HL-60 (cell line): ENCODE measurements at regions not wholly inside any gene's neighbourhood (a gene's known extent, or its start where the extent isn't known, plus 50 kb on each side); places are given as distances from the start of the nearest gene placed in this dataset.

ENCODE experiments used
- DNase-seq, 2 experiments: peaks; one replicate each; pipeline ENCODE4 v3.0.0-alpha.2; 2010 to 2020; ENCODE audit warnings: low read depth in 1 of 2, low spot score in 1 of 2
- H3K27ac ChIP-seq: fragments of 250-450 bp; sonication (Bioruptor Pico); replicated peaks from 2 replicates; pipeline ENCODE4 v1.5.1; 2020; ENCODE audit warnings: mild to moderate bottlenecking, moderate library complexity
- H3K27me3 ChIP-seq: fragments of 250-450 bp; sonication (Bioruptor Pico); 2 replicates; pipeline ENCODE4 v1.5.1; 2021; ENCODE audit warnings: mild to moderate bottlenecking, moderate library complexity; ENCODE audit not compliant: insufficient read depth, poor library complexity, severe bottlenecking
- H3K4me3 ChIP-seq: replicated peaks from 2 replicates; pipeline ENCODE4 v1.5.1; 2011; ENCODE audit warnings: mild to moderate bottlenecking, control low read depth, low read length; ENCODE audit not compliant: insufficient read depth
- CTCF ChIP-seq: IDR thresholded peaks from one replicate; pipeline ENCODE4 v1.5.1; 2011; ENCODE audit warnings: low read length, control low read depth, inconsistent platforms; ENCODE audit not compliant: insufficient read depth
- GABPA ChIP-seq: IDR thresholded peaks from 2 replicates; pipeline ENCODE4 v1.6.1; 2012; ENCODE audit warnings: low read depth
- POLR2AphosphoS5 ChIP-seq: IDR thresholded peaks from 2 replicates; pipeline ENCODE4 v1.6.1; 2012; ENCODE audit warnings: low read depth
- REST ChIP-seq: IDR thresholded peaks from 2 replicates; pipeline ENCODE4 v1.6.1; 2012; ENCODE audit warnings: low read depth; ENCODE audit not compliant: insufficient replicate concordance
- SPI1 ChIP-seq: IDR thresholded peaks from 2 replicates; pipeline ENCODE4 v1.6.1; 2012; ENCODE audit warnings: low read depth, mild to moderate bottlenecking, borderline replicate concordance

GRCh38 chr20:55704458-55704857 lies 300.9 kb downstream of the CBLN4 start:
- DNase-seq, result no peak
- no peak for TF ChIP-seq SPI1
- no peak for TF ChIP-seq POLR2AphosphoS5
- TF ChIP-seq GABPA, result no peak
- TF ChIP-seq REST, result no peak
- TF ChIP-seq CTCF, result no peak
- Histone ChIP-seq H3K27me3 (no peaks in the 10 kb centered on the region), H3K4me3 (no peak overlapping the region), H3K27ac (no peak overlapping the region)

GRCh38 chr20:55701467-55701866 lies 303.9 kb downstream of the CBLN4 start:
- TF ChIP-seq POLR2AphosphoS5 (no peak), SPI1 (peak; percentile 82)
- no peaks in the 10 kb centered on the region for H3K27me3 ChIP-seq
- no peak overlapping the region for H3K27ac ChIP-seq
- no peak overlapping the region for H3K4me3 ChIP-seq
- DNase-seq, result peak in 1 of 2 experiments; percentile 53

GRCh38 chr20:55696520-55696919 lies 308.8 kb downstream of the CBLN4 start:
- Histone ChIP-seq H3K27ac (no peak overlapping the region), H3K27me3 (no peaks in the 10 kb centered on the region), H3K4me3 (no peak overlapping the region)
- no peak for TF ChIP-seq CTCF
- no peak for TF ChIP-seq POLR2AphosphoS5
- no peak for TF ChIP-seq GABPA
- no peak for DNase-seq

- no peaks in the 10 kb centered on the region for H3K27me3 ChIP-seq
- no peak for TF ChIP-seq POLR2AphosphoS5
- no peak for TF ChIP-seq CTCF
- TF ChIP-seq REST, result no peak
- TF ChIP-seq GABPA, result no peak
- TF ChIP-seq SPI1, result no peak
- DNase-seq, result no peak
- no peak overlapping the region for H3K4me3 ChIP-seq
- H3K27ac ChIP-seq, result no peak overlapping the region
Observed at GRCh38 chr20:55693641-55694040, 311.7 kb downstream of the CBLN4 start.
